Stimulated activated CD4-positive, alpha-beta T cell treated with anti-CD3 and anti-CD28 coated beads, Interleukin-12 subunit alpha, Interleukin-12 subunit beta, amount 100 ng/mL, for 24 hours (primary cell): ENCODE measurements at regions not wholly inside any gene's neighbourhood (a gene's known extent, or its start where the extent isn't known, plus 50 kb on each side); places are given as distances from the start of the nearest gene placed in this dataset.

Experiments
- DNase-seq, 2 experiments: peaks; one replicate each; pipeline ENCODE4 v3.0.0-alpha.2; 2020; ENCODE audit warnings: low read depth in 2 of 2

- no peak for DNase-seq
These were observed 407.6 kb upstream of the BOD1L1 start for GRCh38 chr4:14035076-14035475.

DNA sequence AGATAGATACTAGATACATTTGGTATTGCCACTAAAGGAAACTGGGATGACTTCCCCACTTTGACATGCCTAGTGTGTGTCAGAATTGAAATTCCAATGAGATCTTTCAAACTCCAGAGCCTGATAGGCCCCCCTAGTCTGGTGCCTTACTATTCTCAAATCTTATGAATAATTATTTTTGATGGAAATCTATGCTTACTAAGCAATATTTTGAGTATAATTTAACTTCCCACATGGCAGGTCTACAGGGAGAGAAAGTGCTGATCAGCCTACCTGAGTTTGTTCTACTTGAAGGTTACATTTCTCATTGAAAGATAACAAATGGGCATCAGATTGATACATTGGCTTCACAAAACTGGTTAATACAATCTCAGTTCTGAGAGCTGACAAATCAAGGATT lies 415.7 kb upstream of the BOD1L1 start:
- DNase-seq, result no peak

GRCh38 chr4:14046642-14047041 lies 419.1 kb upstream of the BOD1L1 start:
- no peak for DNase-seq

DNA sequence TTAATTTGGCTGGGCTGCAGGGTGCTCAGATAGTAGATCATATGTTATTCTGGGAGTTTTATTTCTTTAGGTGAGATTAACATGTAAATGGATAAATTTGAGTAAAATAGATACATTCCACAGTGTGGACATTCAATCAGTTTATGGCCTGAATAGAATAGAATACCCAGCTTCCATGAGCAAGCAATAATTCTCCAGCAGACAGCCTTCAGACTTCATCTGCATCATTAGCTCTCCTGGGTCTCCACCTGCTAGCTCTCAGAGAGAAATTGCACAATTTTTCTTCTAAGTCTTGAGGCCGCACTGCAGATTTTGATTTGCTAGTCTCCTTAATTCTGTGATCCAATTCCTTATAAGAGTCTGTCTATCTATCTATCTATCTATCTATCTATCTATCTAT lies 420.3 kb upstream of the BOD1L1 start:
- DNase-seq, result no peak

DNA sequence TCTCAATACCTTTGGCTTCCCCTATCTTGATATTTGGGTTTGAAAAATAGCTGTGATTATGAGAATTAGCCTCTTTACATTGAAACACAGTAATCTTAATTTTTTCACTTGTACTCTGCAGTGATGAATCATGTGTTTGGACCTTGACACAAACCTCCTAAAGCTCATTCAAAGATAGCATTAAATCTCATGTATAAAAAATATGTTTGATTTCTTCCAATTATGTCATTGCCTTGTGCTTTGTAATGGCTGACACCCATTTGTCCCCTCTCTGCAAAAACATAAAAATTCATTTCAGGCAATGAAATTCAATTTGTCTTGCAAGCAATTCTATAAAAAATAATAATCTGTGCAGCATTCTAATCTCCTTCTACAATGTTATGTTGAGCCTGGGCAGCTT lies 422.4 kb upstream of the BOD1L1 start:
- DNase-seq, result no peak

- no peak for DNase-seq
These were observed 425.8 kb upstream of the BOD1L1 start for GRCh38 chr4:14053291-14053690.

DNA sequence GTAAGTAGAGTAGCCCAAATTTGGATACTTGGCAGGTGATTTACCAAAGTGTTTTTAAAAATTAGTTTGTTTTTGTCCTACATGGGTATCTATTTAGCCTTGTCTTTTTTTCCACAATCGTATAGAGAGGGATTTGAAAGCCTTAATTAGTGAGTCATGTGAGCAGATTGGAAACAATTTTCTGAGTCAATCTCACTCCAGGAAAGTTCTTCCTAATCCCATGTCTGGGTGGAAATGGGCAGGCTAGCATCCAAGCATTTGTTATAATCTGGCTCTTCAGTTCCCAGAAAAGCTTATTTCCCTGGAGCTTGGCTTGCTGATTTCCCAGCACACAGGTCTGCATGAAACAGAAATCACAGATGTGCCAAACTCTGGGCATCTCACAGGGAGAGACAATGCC lies 426.9 kb upstream of the BOD1L1 start:
- no peak for DNase-seq

GRCh38 chr4:14059006-14059405 lies 431.5 kb upstream of the BOD1L1 start:
- DNase-seq, result no peak

- no peak for DNase-seq
These were observed 437.5 kb upstream of the BOD1L1 start for GRCh38 chr4:14064984-14065383.

DNA sequence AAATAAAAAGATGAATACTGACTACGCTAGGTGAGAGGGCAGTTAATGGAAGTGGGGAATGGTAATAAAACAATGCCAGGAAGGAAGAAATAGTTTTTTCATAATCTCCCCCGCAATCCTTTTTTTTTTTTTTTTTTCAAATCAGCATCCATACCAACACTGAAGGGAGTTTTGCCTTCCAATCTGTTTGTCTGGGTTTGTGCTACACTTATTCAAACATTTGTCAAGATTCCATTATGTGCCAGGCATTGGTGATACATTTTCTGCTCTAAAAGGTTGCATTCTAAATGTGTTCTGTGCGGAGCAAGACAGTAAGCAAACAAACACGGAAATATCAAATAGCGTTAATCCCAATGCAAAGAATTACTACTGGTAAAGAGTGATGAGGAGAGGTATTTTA lies 437.9 kb upstream of the BOD1L1 start:
- no peak for DNase-seq

GRCh38 chr4:14066979-14067378 lies 439.5 kb upstream of the BOD1L1 start:
- no peak for DNase-seq

DNA sequence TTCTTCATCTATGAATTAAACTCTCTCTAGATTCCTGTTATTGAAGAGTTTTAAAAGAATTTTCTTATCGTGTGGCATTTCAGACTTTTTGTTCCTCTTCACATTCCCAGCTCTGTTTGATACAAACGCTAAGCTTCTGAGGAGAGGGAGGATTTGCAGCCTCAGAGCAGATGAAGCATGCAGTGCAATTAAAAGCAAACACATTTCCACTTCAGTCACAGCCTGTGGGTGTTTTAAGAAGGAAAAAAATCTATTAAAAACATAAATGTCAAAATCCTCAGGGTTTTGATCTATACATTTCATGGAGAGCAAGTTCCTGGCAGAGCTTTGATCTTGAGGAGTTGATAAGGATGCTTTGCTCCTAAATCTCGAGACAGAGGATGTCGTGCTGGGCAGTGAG lies 442.4 kb upstream of the BOD1L1 start:
- DNase-seq, result no peak

GRCh38 chr4:14070289-14070880 lies 442.9 kb upstream of the BOD1L1 start:
- no peak for DNase-seq

- no peak for DNase-seq
These were observed 445.0 kb upstream of the BOD1L1 start for GRCh38 chr4:14072506-14072905.

GRCh38 chr4:14076776-14077175 lies 449.3 kb upstream of the BOD1L1 start:
- no peak for DNase-seq

DNA sequence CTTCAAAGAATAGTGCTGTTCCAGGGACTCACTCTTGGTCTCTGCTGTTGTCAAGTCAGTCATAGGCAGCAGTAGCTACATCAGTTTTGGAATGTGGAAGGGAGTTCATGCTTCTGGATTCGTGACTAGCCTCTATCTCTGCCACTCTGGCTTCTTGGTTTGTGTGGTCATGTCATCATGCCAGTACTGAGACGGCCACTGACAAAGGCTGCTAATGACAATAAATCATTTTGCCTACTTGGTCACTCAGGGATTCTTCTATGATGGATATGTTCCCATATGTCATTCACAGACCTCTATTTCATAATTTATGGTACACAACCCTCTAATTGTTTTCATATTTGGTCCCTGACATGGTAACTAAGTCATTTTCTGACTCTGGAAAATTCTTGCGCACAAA lies 450.8 kb upstream of the BOD1L1 start:
- no peak for DNase-seq

- DNase-seq, result no peak
These were observed 452.1 kb upstream of the BOD1L1 start for GRCh38 chr4:14079601-14080000.

DNA sequence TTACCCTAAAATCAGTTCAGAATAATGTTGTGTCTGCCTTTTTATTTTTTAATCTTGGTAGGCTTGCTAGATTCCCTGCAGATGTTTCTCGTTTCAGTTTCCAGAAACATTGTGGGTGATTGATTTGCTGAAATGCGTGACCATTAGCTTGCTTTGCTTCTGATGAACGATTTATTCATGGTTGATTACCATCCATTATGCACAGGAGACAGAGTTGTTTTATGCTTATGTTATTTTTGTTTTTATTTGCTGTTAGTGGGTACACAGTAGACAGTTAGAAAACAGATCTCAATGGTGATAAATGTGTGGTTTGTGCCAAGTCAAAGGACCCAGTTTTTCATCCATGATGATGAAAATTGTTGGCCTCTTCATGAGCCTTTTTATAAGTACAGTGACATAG lies 455.6 kb upstream of the BOD1L1 start:
- no peak for DNase-seq

DNA sequence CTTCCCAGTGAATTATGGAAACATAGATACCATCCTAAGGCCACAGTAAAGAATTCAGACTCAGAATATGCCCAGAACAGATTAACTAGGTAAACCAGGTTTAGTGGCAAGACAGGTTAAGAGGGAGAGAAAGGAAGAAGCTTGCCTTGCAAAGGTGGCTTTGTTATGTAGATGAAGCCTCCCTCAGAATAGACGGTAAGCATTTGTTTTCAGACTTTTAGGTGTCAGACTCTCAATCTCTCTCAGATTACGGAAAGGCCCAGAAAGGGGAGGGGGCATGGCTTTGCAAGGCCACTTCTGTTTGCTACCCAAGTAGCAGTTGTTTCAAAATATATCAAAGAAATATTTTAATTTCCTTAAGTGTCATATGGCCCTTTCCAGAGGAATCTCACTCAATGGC lies 457.1 kb upstream of the BOD1L1 start:
- no peak for DNase-seq

DNA sequence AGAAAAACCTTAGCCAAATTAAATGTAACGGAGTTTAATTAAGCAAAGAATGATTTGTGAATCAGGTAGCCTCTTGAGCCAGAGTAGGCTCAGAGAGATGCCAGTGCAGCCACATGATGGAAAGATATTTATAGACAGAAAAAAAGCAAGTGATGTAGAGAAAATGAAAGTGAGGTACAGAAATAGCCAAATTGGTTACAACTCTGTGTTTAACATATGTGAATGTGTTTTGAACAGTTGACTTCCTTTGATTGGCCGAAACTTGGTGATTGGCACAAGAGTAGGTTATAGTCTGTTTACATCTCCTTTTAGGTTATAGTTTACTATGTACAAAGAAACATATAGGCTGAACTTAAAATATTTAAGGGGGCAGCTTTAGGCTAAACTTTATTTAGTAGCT lies 459.9 kb upstream of the BOD1L1 start:
- DNase-seq, result no peak

- DNase-seq, result no peak
These were observed 460.4 kb upstream of the BOD1L1 start for GRCh38 chr4:14087921-14088320.

DNA sequence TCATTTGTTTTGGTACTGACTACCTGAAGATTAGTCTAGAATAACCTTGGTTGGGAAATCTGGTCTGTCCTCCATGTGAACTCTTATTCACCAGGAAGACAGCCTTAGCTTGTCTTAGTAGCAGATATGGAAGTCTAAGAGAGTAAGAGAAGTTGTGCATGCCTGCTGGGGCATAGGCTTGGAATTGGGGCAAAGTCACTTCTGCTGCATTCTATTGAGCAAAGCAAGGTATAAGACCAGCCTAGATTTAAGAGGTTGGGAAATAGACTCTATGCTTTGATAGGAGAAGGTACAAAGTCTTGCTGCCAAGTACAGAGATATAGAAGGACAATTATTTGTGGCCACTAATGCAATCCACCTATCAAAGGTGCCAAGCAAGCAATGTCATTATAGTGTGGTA lies 464.0 kb upstream of the BOD1L1 start:
- no peak for DNase-seq

GRCh38 chr4:14091966-14092365 lies 464.4 kb upstream of the BOD1L1 start:
- DNase-seq, result no peak

GRCh38 chr4:14092741-14093140 lies 465.2 kb upstream of the BOD1L1 start:
- no peak for DNase-seq

- DNase-seq, result no peak
These were observed 468.3 kb upstream of the BOD1L1 start for GRCh38 chr4:14095831-14096230.
